ENCODE measurements at regions not wholly inside any gene's neighbourhood (a gene's known extent, or its start where the extent isn't known, plus 50 kb on each side); places are given as distances from the start of the nearest gene placed in this dataset.

- Histone ChIP-seq H3K36me3 (no peaks in the 10 kb centered on the region), H3K9me3 (ENCODE audit: low read depth) (no peaks in the 10 kb centered on the region), H3K4me1 (ENCODE audit: low read depth) (no peaks in the 10 kb centered on the region), H3K4me3 (no peak overlapping the region), H3K27me3 (no peaks in the 10 kb centered on the region), H3K27ac (no peak overlapping the region)
- DNase-seq (ENCODE audit: low read depth in 1 of 2, low spot score in 1 of 2), result no peak
- TF ChIP-seq, protein P1, sequence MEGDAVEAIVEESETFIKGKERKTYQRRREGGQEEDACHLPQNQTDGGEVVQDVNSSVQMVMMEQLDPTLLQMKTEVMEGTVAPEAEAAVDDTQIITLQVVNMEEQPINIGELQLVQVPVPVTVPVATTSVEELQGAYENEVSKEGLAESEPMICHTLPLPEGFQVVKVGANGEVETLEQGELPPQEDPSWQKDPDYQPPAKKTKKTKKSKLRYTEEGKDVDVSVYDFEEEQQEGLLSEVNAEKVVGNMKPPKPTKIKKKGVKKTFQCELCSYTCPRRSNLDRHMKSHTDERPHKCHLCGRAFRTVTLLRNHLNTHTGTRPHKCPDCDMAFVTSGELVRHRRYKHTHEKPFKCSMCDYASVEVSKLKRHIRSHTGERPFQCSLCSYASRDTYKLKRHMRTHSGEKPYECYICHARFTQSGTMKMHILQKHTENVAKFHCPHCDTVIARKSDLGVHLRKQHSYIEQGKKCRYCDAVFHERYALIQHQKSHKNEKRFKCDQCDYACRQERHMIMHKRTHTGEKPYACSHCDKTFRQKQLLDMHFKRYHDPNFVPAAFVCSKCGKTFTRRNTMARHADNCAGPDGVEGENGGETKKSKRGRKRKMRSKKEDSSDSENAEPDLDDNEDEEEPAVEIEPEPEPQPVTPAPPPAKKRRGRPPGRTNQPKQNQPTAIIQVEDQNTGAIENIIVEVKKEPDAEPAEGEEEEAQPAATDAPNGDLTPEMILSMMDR (IDR thresholded peaks at IDR 0.05; ENCODE audit: low read depth, low read length), result no peak
Observed at GRCh38 chr2:226508005-226508404, 291.6 kb downstream of the IRS1 start.

DNA sequence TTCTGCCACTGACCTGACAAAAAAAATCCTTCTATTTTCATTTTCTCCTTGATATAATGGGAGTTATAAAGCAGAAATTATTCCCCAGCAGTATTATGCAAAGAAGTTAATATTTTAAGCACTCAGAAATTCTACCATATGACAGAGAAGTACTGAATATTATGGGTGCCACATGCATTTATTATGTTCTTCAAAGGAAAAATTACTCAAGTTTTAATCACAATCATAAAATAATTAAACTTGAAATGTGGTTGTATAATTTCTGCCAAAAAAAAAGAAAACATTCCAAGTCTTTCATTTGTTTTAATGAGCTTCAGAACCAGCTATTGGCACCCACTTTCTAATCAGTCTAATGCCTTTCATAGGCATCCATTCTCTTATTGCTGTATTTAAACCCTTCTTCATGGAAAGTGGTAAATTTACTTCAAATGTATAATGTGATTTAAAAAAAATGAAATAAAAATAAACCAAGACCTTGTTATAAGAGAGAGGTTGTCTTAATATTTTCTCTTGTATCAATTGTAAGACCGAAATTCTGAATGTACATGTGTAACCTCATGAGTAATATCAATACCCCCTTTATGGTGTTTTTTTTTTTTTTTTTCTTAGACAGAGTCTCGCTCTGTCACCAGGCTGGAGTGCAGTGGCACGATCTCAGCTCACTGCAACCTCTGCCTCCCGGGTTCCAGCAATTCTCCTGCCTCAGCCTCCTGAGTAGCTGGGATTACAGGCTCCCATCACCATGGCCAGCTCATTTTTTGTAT lies 302.3 kb downstream of the IRS1 start:
- Histone ChIP-seq H3K4me1 (ENCODE audit: low read depth) (no peaks in the 10 kb centered on the region), H3K27me3 (no peaks in the 10 kb centered on the region), H3K36me3 (no peaks in the 10 kb centered on the region), H3K9me3 (ENCODE audit: low read depth) (no peaks in the 10 kb centered on the region), H3K4me3 (no peak overlapping the region), H3K27ac (no peak overlapping the region)
- TF ChIP-seq, protein P1 (IDR thresholded peaks at IDR 0.05; ENCODE audit: low read depth, low read length), result no peak
- DNase-seq (ENCODE audit: low read depth in 1 of 2, low spot score in 1 of 2), result no peak

DNA sequence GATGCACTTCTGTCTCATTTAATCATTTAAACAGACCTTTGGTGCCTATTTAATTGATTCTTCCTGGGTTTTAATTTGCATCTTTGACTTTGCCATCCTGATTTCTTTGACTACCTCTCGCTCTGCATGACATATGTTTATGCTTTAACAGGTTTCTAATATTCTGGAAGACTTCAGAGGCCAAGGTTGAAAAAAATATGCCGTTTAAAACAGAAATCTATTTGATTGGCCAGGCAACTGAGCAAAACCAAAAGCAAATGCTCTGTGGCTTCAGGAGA lies 303.4 kb downstream of the IRS1 start:
- Histone ChIP-seq H3K4me3 (no peak overlapping the region), H3K27me3 (no peaks in the 10 kb centered on the region), H3K4me1 (ENCODE audit: low read depth) (no peaks in the 10 kb centered on the region), H3K27ac (no peak overlapping the region), H3K9me3 (ENCODE audit: low read depth) (no peaks in the 10 kb centered on the region), H3K36me3 (no peaks in the 10 kb centered on the region)
- TF ChIP-seq, protein P1 (IDR thresholded peaks at IDR 0.05; ENCODE audit: low read depth, low read length), result no peak
- DNase-seq (ENCODE audit: low read depth in 1 of 2, low spot score in 1 of 2), result no peak

GRCh38 chr2:226495466-226496272 lies 304.0 kb downstream of the IRS1 start:
- no peaks in the 10 kb centered on the region for H3K9me3 ChIP-seq (ENCODE audit: low read depth)
- no peaks in the 10 kb centered on the region for H3K36me3 ChIP-seq
- H3K4me1 ChIP-seq (ENCODE audit: low read depth), result no peaks in the 10 kb centered on the region
- H3K27ac ChIP-seq, result no peak overlapping the region
- TF ChIP-seq, protein P1 (IDR thresholded peaks at IDR 0.05; ENCODE audit: low read depth, low read length), result no peak
- no peak for DNase-seq (ENCODE audit: low read depth in 1 of 2, low spot score in 1 of 2)
- no peaks in the 10 kb centered on the region for H3K27me3 ChIP-seq
- H3K4me3 ChIP-seq, result no peak overlapping the region

- DNase-seq (ENCODE audit: low read depth in 1 of 2, low spot score in 1 of 2), result no peak
- Histone ChIP-seq H3K4me3 (no peak overlapping the region), H3K4me1 (ENCODE audit: low read depth) (no peaks in the 10 kb centered on the region), H3K27me3 (no peaks in the 10 kb centered on the region), H3K36me3 (no peaks in the 10 kb centered on the region), H3K27ac (no peak overlapping the region), H3K9me3 (ENCODE audit: low read depth) (no peaks in the 10 kb centered on the region)
- TF ChIP-seq, protein P1 (IDR thresholded peaks at IDR 0.05; ENCODE audit: low read depth, low read length), result no peak
Observed at GRCh38 chr2:226491112-226491511, 308.5 kb downstream of the IRS1 start.

All from cardiac muscle cell (in vitro differentiated cells and primary cell).